OCI-LY1 (cell line): ENCODE measurements at regions not wholly inside any gene's neighbourhood (a gene's known extent, or its start where the extent isn't known, plus 50 kb on each side); places are given as distances from the start of the nearest gene placed in this dataset.

Experiments
- H2AFZ ChIP-seq: fragments of 200-600 bp; sonication (generic), shearing (Covaris generic); 2 replicates; pipeline ENCODE4 v1.6.0; 2014; ENCODE audit warnings: antibody characterized with exemption, mild to moderate bottlenecking, low read length
- H3F3A ChIP-seq: fragments of 200-600 bp; sonication (generic), shearing (Covaris generic); 2 replicates; pipeline ENCODE4 v1.6.0; 2014; ENCODE audit warnings: mild to moderate bottlenecking, antibody characterized with exemption, low read length, moderate library complexity; ENCODE audit not compliant: insufficient read depth
- H3K27ac ChIP-seq: fragments of 200-600 bp; sonication (generic); 2 replicates; pipeline ENCODE4 v1.5.1; 2014; ENCODE audit warnings: low read length, mixed run types, mild to moderate bottlenecking, low read depth; ENCODE audit not compliant: poor library complexity, severe bottlenecking
- H3K27me3 ChIP-seq: fragments of 200-600 bp; sonication (generic); 2 replicates; pipeline ENCODE4 v1.6.0; 2014; ENCODE audit warnings: antibody characterized with exemption, mild to moderate bottlenecking, low read length, moderate library complexity; ENCODE audit not compliant: insufficient read depth
- H3K36me3 ChIP-seq: fragments of 200-600 bp; sonication (generic); 2 replicates; pipeline ENCODE4 v1.6.1; 2014; ENCODE audit warnings: mild to moderate bottlenecking, antibody characterized with exemption, low read length, moderate library complexity, mixed read lengths; ENCODE audit not compliant: insufficient read depth
- H3K4me1 ChIP-seq: fragments of 200-600 bp; sonication (generic); 2 replicates; pipeline ENCODE4 v1.5.1; 2014; ENCODE audit warnings: mild to moderate bottlenecking, low read length, moderate library complexity; ENCODE audit not compliant: insufficient read depth, severe bottlenecking
- H3K4me2 ChIP-seq: fragments of 200-600 bp; sonication (generic), shearing (Covaris generic); 2 replicates; pipeline ENCODE4 v1.6.1; 2014; ENCODE audit warnings: low read length
- H3K4me3 ChIP-seq: fragments of 200-600 bp; sonication (generic); 2 replicates; pipeline ENCODE4 v1.5.1; 2014; ENCODE audit warnings: low read length, low read depth, mild to moderate bottlenecking, mixed read lengths; ENCODE audit not compliant: poor library complexity, severe bottlenecking
- H3K79me2 ChIP-seq: fragments of 200-600 bp; shearing (Covaris generic); 2 replicates; pipeline ENCODE4 v1.6.1; 2016; ENCODE audit warnings: mixed run types, low read length, mixed read lengths; ENCODE audit not compliant: insufficient read depth
- H3K9ac ChIP-seq: fragments of 200-600 bp; sonication (generic), shearing (Covaris generic); 2 replicates; pipeline ENCODE4 v1.6.1; 2014; ENCODE audit warnings: mild to moderate bottlenecking, low read length, mixed read lengths
- H3K9me2 ChIP-seq: fragments of 200-600 bp; sonication (generic), shearing (Covaris generic); 2 replicates; pipeline ENCODE4 v1.6.1; 2014; ENCODE audit warnings: low read depth, mild to moderate bottlenecking, low read length, mixed read lengths
- H3K9me3 ChIP-seq: fragments of 200-600 bp; shearing (Covaris generic); 2 replicates; pipeline ENCODE4 v1.6.1; 2014; ENCODE audit warnings: low read length, mixed read lengths
- H4K20me1 ChIP-seq: fragments of 200-600 bp; sonication (generic), shearing (Covaris generic); 2 replicates; pipeline ENCODE4 v1.6.0; 2016; ENCODE audit warnings: mild to moderate bottlenecking, low read length; ENCODE audit not compliant: insufficient read depth
- CTCF ChIP-seq: fragments of 200-600 bp; sonication (generic), shearing (Covaris generic); IDR thresholded peaks from 2 replicates; pipeline ENCODE4 v1.5.1; 2017; ENCODE audit warnings: mild to moderate bottlenecking, antibody characterized with exemption, low read length, moderate library complexity, mixed read lengths
- EZH2 ChIP-seq: fragments of 200-600 bp; sonication (generic), shearing (Covaris generic); IDR thresholded peaks from 2 replicates; pipeline ENCODE4 v1.8.0; 2017; ENCODE audit warnings: borderline replicate concordance, mixed run types, mild to moderate bottlenecking, antibody characterized with exemption, low read length, moderate library complexity, mixed read lengths

GRCh38 chr10:2970190-2970823 is 97.0 kb upstream of the PFKP start:
- no peak overlapping the region for H3K27ac ChIP-seq
- no peaks in the 10 kb centered on the region for H3K4me1 ChIP-seq
- no peak for TF ChIP-seq CTCF
- TF ChIP-seq EZH2: no peak
- H3K36me3 ChIP-seq: no peaks in the 10 kb centered on the region
- H3K9me2 ChIP-seq: no peaks in the 10 kb centered on the region
- H3F3A ChIP-seq: no peaks in the 10 kb centered on the region
- no peak overlapping the region for H3K4me3 ChIP-seq
- H4K20me1 ChIP-seq: no peaks in the 10 kb centered on the region
- H2AFZ ChIP-seq: no peak overlapping the region
- no peak overlapping the region for H3K4me2 ChIP-seq
- no peak overlapping the region for H3K9ac ChIP-seq
- H3K9me3 ChIP-seq: no peaks in the 10 kb centered on the region
- no peaks in the 10 kb centered on the region for H3K27me3 ChIP-seq
- no peaks in the 10 kb centered on the region for H3K79me2 ChIP-seq

- H3K4me3 ChIP-seq: no peak overlapping the region
- no peaks in the 10 kb centered on the region for H3K27me3 ChIP-seq
- H2AFZ ChIP-seq: no peak overlapping the region
- no peaks in the 10 kb centered on the region for H3K36me3 ChIP-seq
- H3K4me1 ChIP-seq: no peaks in the 10 kb centered on the region
- H3K9ac ChIP-seq: no peak overlapping the region
- H3K9me2 ChIP-seq: no peaks in the 10 kb centered on the region
- H3F3A ChIP-seq: no peaks in the 10 kb centered on the region
- no peaks in the 10 kb centered on the region for H4K20me1 ChIP-seq
- H3K79me2 ChIP-seq: no peaks in the 10 kb centered on the region
- H3K4me2 ChIP-seq: no peak overlapping the region
- H3K9me3 ChIP-seq: no peaks in the 10 kb centered on the region
- H3K27ac ChIP-seq: no peak overlapping the region
- TF ChIP-seq EZH2 (no peak), CTCF (no peak)
Observed at GRCh38 chr10:2968401-2969058, 98.8 kb upstream of the PFKP start.

GRCh38 chr10:2966134-2966533 is 101.2 kb upstream of the PFKP start:
- Histone ChIP-seq H3K36me3 (no peaks in the 10 kb centered on the region), H2AFZ (no peak overlapping the region), H3K9ac (no peak overlapping the region), H3K4me3 (no peak overlapping the region), H3K27me3 (no peaks in the 10 kb centered on the region), H3K79me2 (no peaks in the 10 kb centered on the region), H3K4me2 (no peak overlapping the region), H3K9me3 (no peaks in the 10 kb centered on the region), H3F3A (no peaks in the 10 kb centered on the region), H3K4me1 (no peaks in the 10 kb centered on the region), H3K27ac (no peak overlapping the region), H3K9me2 (no peaks in the 10 kb centered on the region), H4K20me1 (no peaks in the 10 kb centered on the region)
- TF ChIP-seq EZH2: no peak
- no peak for TF ChIP-seq CTCF
